Astrocyte (in vitro differentiated cells and primary cell): ENCODE measurements at regions not wholly inside any gene's neighbourhood (a gene's known extent, or its start where the extent isn't known, plus 50 kb on each side); places are given as distances from the start of the nearest gene placed in this dataset.

Source experiments
- DNase-seq: peaks from one replicate; pipeline ENCODE4 v3.0.0-alpha.2; 2010; ENCODE audit warnings: low read depth
- FAIRE-seq: peaks from 2 replicates; lab custom pipeline; 2011; peaks lifted over from hg19 to GRCh38; lab: Jason Lieb, UNC
- H2AFZ ChIP-seq: 2 replicates; pipeline ENCODE4 v1.6.0; 2012; ENCODE audit warnings: low read depth, low read length, inconsistent platforms
- H3K27ac ChIP-seq: 2 replicates; pipeline ENCODE4 v1.5.1; 2011; ENCODE audit warnings: low read depth, low read length, inconsistent platforms
- H3K27me3 ChIP-seq: 2 replicates; pipeline ENCODE4 v1.6.0; 2011; ENCODE audit warnings: low read length, inconsistent platforms; ENCODE audit not compliant: insufficient read depth
- H3K36me3 ChIP-seq: 2 replicates; pipeline ENCODE4 v1.5.1; 2011; ENCODE audit warnings: low read length, inconsistent platforms; ENCODE audit not compliant: insufficient read depth
- H3K4me1 ChIP-seq: 2 replicates; pipeline ENCODE4 v1.5.1; 2011; ENCODE audit warnings: low read length, inconsistent platforms; ENCODE audit not compliant: insufficient read depth
- H3K4me2 ChIP-seq: 2 replicates; pipeline ENCODE4 v1.6.0; 2012; ENCODE audit warnings: low read length, inconsistent platforms
- H3K4me3 ChIP-seq: 2 replicates; pipeline ENCODE4 v1.5.1; 2011; ENCODE audit warnings: low read depth, mild to moderate bottlenecking, low read length, inconsistent platforms; ENCODE audit not compliant: insufficient read depth
- H3K79me2 ChIP-seq: 2 replicates; pipeline ENCODE4 v1.6.0; 2012; ENCODE audit warnings: mild to moderate bottlenecking, low read length, inconsistent platforms; ENCODE audit not compliant: insufficient read depth
- H3K9ac ChIP-seq: 2 replicates; pipeline ENCODE4 v1.6.0; 2012; ENCODE audit warnings: mild to moderate bottlenecking, low read length, inconsistent platforms
- H3K9me3 ChIP-seq: 2 replicates; pipeline ENCODE4 v1.5.1; 2012; ENCODE audit warnings: low read depth, mild to moderate bottlenecking, low read length, inconsistent platforms; ENCODE audit not compliant: insufficient read depth
- H4K20me1 ChIP-seq: 2 replicates; pipeline ENCODE4 v1.6.0; 2012; ENCODE audit warnings: low read length, inconsistent platforms; ENCODE audit not compliant: insufficient read depth
- H3K27ac Mint-ChIP-seq: one replicate; pipeline ENCODE4 v1.8.0; 2021; ENCODE audit warnings: mild to moderate bottlenecking, mixed read lengths; ENCODE audit not compliant: unreplicated experiment
- H3K27me3 Mint-ChIP-seq: one replicate; pipeline ENCODE4 v1.8.0; 2021; ENCODE audit warnings: low read depth, mixed read lengths; ENCODE audit not compliant: unreplicated experiment
- H3K36me3 Mint-ChIP-seq: one replicate; pipeline ENCODE4 v1.8.0; 2021; ENCODE audit warnings: low read depth, mixed read lengths; ENCODE audit not compliant: unreplicated experiment
- H3K4me1 Mint-ChIP-seq: one replicate; pipeline ENCODE4 v1.8.0; 2021; ENCODE audit warnings: low read depth, mixed read lengths; ENCODE audit not compliant: unreplicated experiment
- H3K4me3 Mint-ChIP-seq: one replicate; pipeline ENCODE4 v1.8.0; 2021; ENCODE audit warnings: mild to moderate bottlenecking, moderate library complexity, mixed read lengths; ENCODE audit not compliant: unreplicated experiment
- H3K9me3 Mint-ChIP-seq: one replicate; pipeline ENCODE4 v1.8.0; 2021; ENCODE audit warnings: mild to moderate bottlenecking, mixed read lengths; ENCODE audit not compliant: unreplicated experiment
- CTCF ChIP-seq: IDR thresholded peaks from 2 replicates; pipeline ENCODE4 v1.5.1; 2011; ENCODE audit warnings: low read depth, mild to moderate bottlenecking, inconsistent platforms, low read length, moderate library complexity; ENCODE audit not compliant: insufficient read depth
- EZH2 ChIP-seq: IDR thresholded peaks from 2 replicates; pipeline ENCODE4 v1.6.1; 2012; ENCODE audit warnings: mild to moderate bottlenecking, low read length, inconsistent platforms; ENCODE audit not compliant: insufficient read depth

DNA sequence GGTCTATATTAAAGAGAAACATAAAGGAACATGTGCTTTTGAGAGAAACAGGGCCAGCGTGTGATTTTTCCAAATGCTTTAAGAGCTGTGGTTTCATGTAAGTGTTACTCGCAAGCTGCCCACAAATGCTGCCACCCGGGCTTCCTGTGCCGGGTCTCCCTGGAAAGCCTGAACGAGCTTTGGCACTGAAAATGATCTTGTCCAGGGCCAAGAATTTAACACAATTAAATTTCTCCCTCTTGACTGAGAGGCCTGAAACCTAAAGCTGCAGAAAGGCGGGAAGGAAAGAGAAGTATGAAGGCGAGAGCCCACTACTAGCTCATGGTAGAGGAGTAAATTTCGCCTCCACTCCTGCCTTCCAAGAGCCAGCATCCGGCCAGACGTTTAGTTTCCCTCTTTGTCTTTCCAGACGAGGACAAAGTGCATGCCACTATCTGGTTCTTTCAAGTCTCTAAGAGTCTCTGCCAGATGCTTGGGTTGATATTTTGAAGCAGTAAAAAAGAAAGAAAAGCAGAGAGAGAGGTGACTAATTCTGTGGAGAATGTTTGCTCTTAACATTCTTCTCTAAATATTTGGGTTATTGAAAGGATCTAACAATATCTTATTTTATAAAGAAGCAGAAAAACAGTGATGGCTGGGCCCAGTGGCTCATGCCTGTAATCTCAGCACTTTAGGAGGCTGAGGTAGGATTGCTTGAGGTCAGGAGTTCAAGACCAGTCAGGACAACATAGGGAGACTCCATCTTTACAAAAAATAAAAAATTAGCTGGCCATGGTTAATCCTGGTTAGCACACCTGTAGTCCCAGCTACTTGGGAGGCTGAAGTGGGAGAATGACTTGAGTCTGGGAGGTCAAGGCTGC, 100.0 kb upstream of the HNRNPU start:
- H3K27me3 ChIP-seq = no peaks in the 10 kb centered on the region
- H3K4me2 ChIP-seq = peak overlapping the region; percentile 80
- Mint-ChIP-seq H3K4me1 (peaks cover 16% of the 10 kb centered on the region), H3K4me3 (peak overlapping the region; percentile 18), H3K9me3 (no peaks in the 10 kb centered on the region), H3K27ac (peak overlapping the region; percentile 96), H3K36me3 (no peaks in the 10 kb centered on the region), H3K27me3 (no peaks in the 10 kb centered on the region)
- peak; percentile 86 for DNase-seq
- H2AFZ ChIP-seq = peak overlapping the region; percentile 63
- H3K9me3 ChIP-seq = no peaks in the 10 kb centered on the region
- H3K27ac ChIP-seq = peak overlapping the region; percentile 82
- peak; percentile 93 for FAIRE-seq
- peaks cover 34% of the 10 kb centered on the region for H3K4me1 ChIP-seq
- no peaks in the 10 kb centered on the region for H3K36me3 ChIP-seq
- H3K4me3 ChIP-seq = peak overlapping the region; percentile 32
- H4K20me1 ChIP-seq = no peaks in the 10 kb centered on the region
- peak overlapping the region; percentile 72 for H3K9ac ChIP-seq
- TF ChIP-seq CTCF (no peak), EZH2 (no peak)
- H3K79me2 ChIP-seq = no peaks in the 10 kb centered on the region

DNA sequence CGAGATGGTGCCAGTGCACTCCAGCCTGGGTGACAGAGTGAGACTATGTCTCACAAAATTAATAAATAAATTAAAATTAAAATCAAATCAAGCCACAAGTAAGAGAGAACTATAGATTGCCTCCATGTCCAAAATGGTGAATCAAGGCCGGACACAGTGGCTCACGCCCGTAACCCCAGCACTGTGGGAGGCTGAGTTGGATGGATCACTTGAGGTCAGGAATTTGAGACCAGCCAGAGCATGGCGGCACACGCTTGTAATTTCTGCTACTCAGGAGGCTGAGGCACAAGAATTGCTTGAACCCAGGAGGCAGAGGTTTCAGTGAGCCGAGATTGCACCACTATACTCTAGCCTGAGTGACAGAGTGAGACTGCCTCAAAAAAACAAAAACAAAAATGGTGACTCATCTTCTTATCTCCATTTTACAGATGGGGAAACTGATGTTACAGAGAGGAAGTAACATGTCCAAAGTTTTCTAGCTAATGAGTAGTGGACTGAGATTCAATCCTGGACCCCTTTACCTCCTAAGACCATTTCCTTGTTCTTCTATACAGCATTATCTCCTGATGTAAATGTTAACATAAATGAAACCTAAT, 99.0 kb upstream of the HNRNPU start:
- no peaks in the 10 kb centered on the region for H3K27me3 ChIP-seq
- H3K9ac ChIP-seq = peak overlapping the region; percentile 72
- H2AFZ ChIP-seq = no peak overlapping the region
- no peak for TF ChIP-seq CTCF
- TF ChIP-seq EZH2 = no peak
- no peaks in the 10 kb centered on the region for H3K79me2 ChIP-seq
- H3K9me3 Mint-ChIP-seq = no peaks in the 10 kb centered on the region
- H4K20me1 ChIP-seq = no peaks in the 10 kb centered on the region
- peak overlapping the region; percentile 96 for H3K27ac Mint-ChIP-seq
- H3K4me1 Mint-ChIP-seq = peaks cover 13% of the 10 kb centered on the region
- H3K9me3 ChIP-seq = no peaks in the 10 kb centered on the region
- H3K4me2 ChIP-seq = peak overlapping the region; percentile 80
- peak overlapping the region; percentile 82 for H3K27ac ChIP-seq
- H3K36me3 ChIP-seq = no peaks in the 10 kb centered on the region
- DNase-seq (peak; percentile 6), FAIRE-seq (no peak)
- H3K4me1 ChIP-seq = peaks cover 25% of the 10 kb centered on the region
- H3K4me3 Mint-ChIP-seq = no peak overlapping the region
- no peaks in the 10 kb centered on the region for H3K36me3 Mint-ChIP-seq
- no peaks in the 10 kb centered on the region for H3K27me3 Mint-ChIP-seq
- H3K4me3 ChIP-seq = no peak overlapping the region

GRCh38 chr1:244962130-244962529, 97.8 kb upstream of the HNRNPU start:
- Histone ChIP-seq H3K79me2 (no peaks in the 10 kb centered on the region), H3K9ac (no peak overlapping the region), H3K36me3 (no peaks in the 10 kb centered on the region), H3K9me3 (no peaks in the 10 kb centered on the region), H3K4me1 (peaks cover 25% of the 10 kb centered on the region), H2AFZ (peak overlapping the region; percentile 21), H3K27ac (no peak overlapping the region), H3K27me3 (no peaks in the 10 kb centered on the region), H4K20me1 (no peaks in the 10 kb centered on the region), H3K4me3 (no peak overlapping the region), H3K4me2 (no peak overlapping the region)
- Mint-ChIP-seq H3K36me3 (no peaks in the 10 kb centered on the region), H3K9me3 (no peaks in the 10 kb centered on the region), H3K27ac (no peak overlapping the region), H3K4me3 (no peak overlapping the region), H3K27me3 (no peaks in the 10 kb centered on the region), H3K4me1 (peaks cover 13% of the 10 kb centered on the region)
- FAIRE-seq (no peak), DNase-seq (no peak)
- no peak for TF ChIP-seq EZH2
- no peak for TF ChIP-seq CTCF
